Lower lobe of right lung (tissue), 2 donors: ENCODE measurements at regions not wholly inside any gene's neighbourhood (a gene's known extent, or its start where the extent isn't known, plus 50 kb on each side); places are given as distances from the start of the nearest gene placed in this dataset.

Source experiments
- ATAC-seq, 2 donors: fragments of 200-7000 bp; cut with Tn5 transposase; one replicate each; pipeline ENCODE4 v1.9.1; 2020 to 2022; ENCODE audit warnings: mild to moderate bottlenecking in 2 of 2, moderate library complexity in 2 of 2
- DNase-seq: peaks from one replicate; pipeline ENCODE4 v3.0.0-alpha.2; 2020
- H3K27ac ChIP-seq: fragments of 200-600 bp; one replicate; pipeline ENCODE4 v1.8.0; 2022
- H3K27me3 ChIP-seq: fragments of 200-600 bp; one replicate; pipeline ENCODE4 v1.8.0; 2022; ENCODE audit warnings: low read depth
- H3K36me3 ChIP-seq: fragments of 200-600 bp; one replicate; pipeline ENCODE4 v1.8.0; 2022; ENCODE audit warnings: mild to moderate bottlenecking
- H3K4me1 ChIP-seq: fragments of 200-600 bp; one replicate; pipeline ENCODE4 v1.8.0; 2022
- H3K4me3 ChIP-seq: fragments of 200-600 bp; one replicate; pipeline ENCODE4 v1.8.0; 2022; ENCODE audit warnings: mild to moderate bottlenecking
- H3K9me3 ChIP-seq: fragments of 200-600 bp; one replicate; pipeline ENCODE4 v1.8.0; 2022
- intact Hi-C: fragments of 100-400 bp; cut with DNase I; formaldehyde crosslinking; loops from one replicate; pipeline ENCODE4 v1.11.0; 2022
- TF ChIP-seq, protein P1 (sequence below): fragments of 200-600 bp; IDR thresholded peaks from one replicate; pipeline ENCODE4 v1.8.0; 2022; ENCODE audit warnings: antibody characterized with exemption, mild to moderate bottlenecking
- donor health status: DM: no; HTN: yes; CAD: no; lungs with severe emphysema.

DNA sequence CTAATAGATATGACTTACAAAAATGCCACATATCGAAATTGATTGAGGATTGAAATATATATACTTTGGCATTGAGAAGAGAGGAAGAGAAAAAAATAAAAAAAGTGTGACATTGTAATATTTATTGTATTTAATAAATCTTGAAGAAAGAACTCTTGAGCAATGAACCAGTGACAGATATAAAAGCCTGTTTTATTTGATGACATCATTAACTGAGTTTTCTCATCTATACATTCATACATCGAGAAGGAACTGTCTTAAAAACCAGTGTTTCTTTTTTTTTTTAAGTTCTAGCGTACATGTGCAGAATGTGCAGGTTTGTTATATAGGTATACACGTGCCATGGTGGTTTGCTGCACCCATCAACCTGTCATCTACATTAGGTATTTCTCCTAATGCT is 368.2 kb downstream of the SNAPC1 start:
- H3K27ac ChIP-seq, result no peak overlapping the region
- intact Hi-C loops, result no loop called here
- H3K4me1 ChIP-seq, result no peaks in the 10 kb centered on the region
- H3K36me3 ChIP-seq, result no peaks in the 10 kb centered on the region
- no peaks in the 10 kb centered on the region for H3K9me3 ChIP-seq
- H3K27me3 ChIP-seq, result no peaks in the 10 kb centered on the region
- DNase-seq (no peak), ATAC-seq (no peak)
- no peak overlapping the region for H3K4me3 ChIP-seq
- TF ChIP-seq, protein P1, sequence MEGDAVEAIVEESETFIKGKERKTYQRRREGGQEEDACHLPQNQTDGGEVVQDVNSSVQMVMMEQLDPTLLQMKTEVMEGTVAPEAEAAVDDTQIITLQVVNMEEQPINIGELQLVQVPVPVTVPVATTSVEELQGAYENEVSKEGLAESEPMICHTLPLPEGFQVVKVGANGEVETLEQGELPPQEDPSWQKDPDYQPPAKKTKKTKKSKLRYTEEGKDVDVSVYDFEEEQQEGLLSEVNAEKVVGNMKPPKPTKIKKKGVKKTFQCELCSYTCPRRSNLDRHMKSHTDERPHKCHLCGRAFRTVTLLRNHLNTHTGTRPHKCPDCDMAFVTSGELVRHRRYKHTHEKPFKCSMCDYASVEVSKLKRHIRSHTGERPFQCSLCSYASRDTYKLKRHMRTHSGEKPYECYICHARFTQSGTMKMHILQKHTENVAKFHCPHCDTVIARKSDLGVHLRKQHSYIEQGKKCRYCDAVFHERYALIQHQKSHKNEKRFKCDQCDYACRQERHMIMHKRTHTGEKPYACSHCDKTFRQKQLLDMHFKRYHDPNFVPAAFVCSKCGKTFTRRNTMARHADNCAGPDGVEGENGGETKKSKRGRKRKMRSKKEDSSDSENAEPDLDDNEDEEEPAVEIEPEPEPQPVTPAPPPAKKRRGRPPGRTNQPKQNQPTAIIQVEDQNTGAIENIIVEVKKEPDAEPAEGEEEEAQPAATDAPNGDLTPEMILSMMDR, result no peak

DNA sequence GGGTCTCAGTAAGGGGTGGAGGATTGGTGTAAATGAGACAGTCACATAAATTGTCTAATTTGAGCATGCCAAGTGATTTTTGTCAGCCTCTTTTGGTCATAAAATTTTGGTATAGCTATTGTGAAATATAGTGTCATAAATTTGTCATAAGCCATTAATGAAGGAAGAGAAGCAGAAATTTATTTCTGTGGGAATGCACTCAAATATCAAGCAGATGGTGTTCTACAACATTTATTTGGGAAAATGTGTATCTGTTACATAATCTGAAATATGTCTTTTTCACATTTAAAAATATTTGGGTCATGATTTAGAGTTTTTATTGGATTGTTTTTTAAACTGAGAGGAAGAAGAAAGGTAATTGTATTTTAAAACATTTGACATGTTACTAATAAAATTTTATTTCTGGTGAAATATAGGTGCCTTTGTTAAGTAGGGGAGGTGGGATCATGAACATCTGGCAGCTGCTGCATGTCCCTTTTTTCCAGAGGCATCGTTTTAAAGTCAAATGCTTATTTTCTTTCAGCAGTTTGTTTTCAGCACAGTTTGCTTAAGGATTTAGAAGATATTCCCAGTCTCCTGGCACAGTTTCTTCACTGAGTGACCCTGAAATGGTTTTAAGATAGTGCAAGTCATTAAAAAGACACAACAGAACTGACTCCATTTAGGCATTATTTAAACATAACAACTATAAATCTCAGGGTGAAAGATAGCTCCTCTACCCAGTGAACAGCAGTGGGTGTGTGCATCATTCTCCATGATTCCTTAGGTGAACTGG is 371.7 kb downstream of the SNAPC1 start:
- H3K27me3 ChIP-seq, result no peaks in the 10 kb centered on the region
- no peak overlapping the region for H3K4me3 ChIP-seq
- no peak overlapping the region for H3K27ac ChIP-seq
- no peak for DNase-seq
- TF ChIP-seq, protein P1, result no peak
- ATAC-seq, result no peak
- no peaks in the 10 kb centered on the region for H3K36me3 ChIP-seq
- H3K4me1 ChIP-seq, result no peaks in the 10 kb centered on the region
- H3K9me3 ChIP-seq, result no peaks in the 10 kb centered on the region
- intact Hi-C loops, result no loop called here

DNA sequence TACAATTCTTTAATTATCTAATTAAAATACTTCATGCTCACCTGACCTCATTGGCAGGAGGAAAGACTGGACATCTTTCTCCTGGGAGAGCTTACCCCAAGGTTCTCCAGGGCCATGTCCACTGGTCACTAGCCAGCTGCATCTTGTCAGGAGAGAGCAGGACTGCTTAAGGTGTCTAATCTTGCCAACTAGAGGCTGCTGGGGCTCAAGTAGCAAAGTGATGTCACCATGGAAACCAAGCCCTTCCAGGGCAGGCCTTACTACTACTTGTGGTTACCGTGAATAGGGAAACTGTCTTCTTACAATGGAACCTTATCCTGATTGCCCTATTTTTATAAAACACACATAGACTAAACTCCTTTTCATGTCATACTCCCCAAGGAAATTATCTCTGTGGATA is 376.4 kb downstream of the SNAPC1 start:
- Histone ChIP-seq H3K9me3 (no peaks in the 10 kb centered on the region), H3K27me3 (no peaks in the 10 kb centered on the region), H3K4me1 (no peaks in the 10 kb centered on the region), H3K27ac (no peak overlapping the region), H3K4me3 (no peak overlapping the region), H3K36me3 (no peaks in the 10 kb centered on the region)
- TF ChIP-seq, protein P1, result no peak
- DNase-seq, result no peak
- ATAC-seq, result no peak
- intact Hi-C loops, result no loop called here

DNA sequence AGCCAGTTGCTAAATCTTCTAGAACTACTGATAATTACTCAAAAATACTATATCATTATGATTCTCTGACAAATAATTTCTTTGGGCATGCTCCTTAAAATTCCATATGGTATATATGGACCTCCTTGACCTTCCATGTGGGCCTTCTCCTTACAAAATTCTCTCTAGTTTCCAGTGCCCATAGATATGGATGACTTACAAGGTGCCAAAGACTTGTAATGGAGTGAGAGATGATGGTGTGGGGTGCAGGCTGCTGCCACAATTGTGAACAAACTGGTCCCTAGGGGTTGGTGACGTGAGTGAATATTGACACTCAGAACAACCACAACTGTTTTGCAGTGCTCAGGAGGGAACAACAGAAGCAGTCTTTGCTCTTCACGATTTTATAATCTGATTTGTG is 378.9 kb downstream of the SNAPC1 start:
- ATAC-seq, result no peak
- H3K9me3 ChIP-seq, result no peaks in the 10 kb centered on the region
- H3K4me3 ChIP-seq, result no peak overlapping the region
- intact Hi-C loops, result no loop called here
- no peak overlapping the region for H3K27ac ChIP-seq
- TF ChIP-seq, protein P1, result no peak
- no peaks in the 10 kb centered on the region for H3K27me3 ChIP-seq
- DNase-seq, result no peak
- no peaks in the 10 kb centered on the region for H3K36me3 ChIP-seq
- H3K4me1 ChIP-seq, result no peaks in the 10 kb centered on the region

DNA sequence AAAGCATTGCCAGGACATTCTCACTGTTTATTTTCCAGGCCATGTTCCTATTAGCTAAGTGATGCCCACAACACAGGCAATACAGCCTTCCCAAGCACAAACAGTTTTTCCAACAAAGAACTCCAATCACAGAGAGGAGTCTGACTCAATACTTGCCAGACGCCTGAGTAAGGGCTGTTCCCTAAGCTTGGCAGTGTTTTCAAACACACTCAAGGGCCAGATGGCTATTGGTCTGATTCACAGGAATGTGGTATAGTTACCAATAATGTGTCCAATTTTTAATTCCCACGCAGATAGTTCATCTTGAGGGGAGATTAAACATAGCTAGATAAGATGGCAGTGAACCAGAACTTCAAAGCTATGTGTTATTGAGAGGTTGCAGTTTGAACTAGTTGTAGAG is 381.0 kb downstream of the SNAPC1 start:
- no peaks in the 10 kb centered on the region for H3K4me1 ChIP-seq
- DNase-seq, result no peak
- ATAC-seq, result peak; percentile 67 to 86
- H3K4me3 ChIP-seq, result no peak overlapping the region
- TF ChIP-seq, protein P1, result no peak
- no peaks in the 10 kb centered on the region for H3K9me3 ChIP-seq
- intact Hi-C loops, result no loop called here
- no peaks in the 10 kb centered on the region for H3K36me3 ChIP-seq
- no peak overlapping the region for H3K27ac ChIP-seq
- no peaks in the 10 kb centered on the region for H3K27me3 ChIP-seq
